Thymus (tissue), 11 donors: ENCODE measurements at regions not wholly inside any gene's neighbourhood (a gene's known extent, or its start where the extent isn't known, plus 50 kb on each side); places are given as distances from the start of the nearest gene placed in this dataset.

ENCODE experiments used
- DNase-seq, 9 donors: peaks; one replicate each; pipeline ENCODE4 v3.0.0-alpha.2; 2013; ENCODE audit warnings: low spot score in 9 of 9, low read depth in 6 of 9, missing footprints in 1 of 9
- H3K27ac ChIP-seq, 2 donors: one replicate each; pipeline ENCODE4 v1.5.1; 2013; ENCODE audit warnings: control low read depth in 1 of 2, low read depth in 1 of 2, low read length in 1 of 2, mild to moderate bottlenecking in 1 of 2, moderate library complexity in 1 of 2
- H3K27me3 ChIP-seq, 2 donors: one replicate each; pipeline ENCODE4 v1.5.1; 2013; ENCODE audit warnings: low read length in 1 of 2; ENCODE audit not compliant: control insufficient read depth in 2 of 2, insufficient read depth in 1 of 2
- H3K36me3 ChIP-seq, 2 donors: one replicate each; pipeline ENCODE4 v1.5.1; 2013; ENCODE audit warnings: low read length in 1 of 2, mild to moderate bottlenecking in 1 of 2, moderate library complexity in 1 of 2; ENCODE audit not compliant: control insufficient read depth in 2 of 2, insufficient read depth in 2 of 2
- H3K4me1 ChIP-seq, 2 donors: one replicate each; pipeline ENCODE4 v1.5.1; 2013; ENCODE audit warnings: low read length in 2 of 2; ENCODE audit not compliant: control insufficient read depth in 2 of 2, insufficient read depth in 2 of 2
- H3K4me3 ChIP-seq, 2 donors: one replicate each; pipeline ENCODE4 v1.5.1; 2013; ENCODE audit warnings: low read length in 2 of 2, control low read depth in 1 of 2, mild to moderate bottlenecking in 1 of 2
- H3K9me3 ChIP-seq, 2 donors: one replicate each; pipeline ENCODE4 v1.5.1; 2013; ENCODE audit warnings: low read length in 1 of 2, mild to moderate bottlenecking in 1 of 2; ENCODE audit not compliant: control insufficient read depth in 2 of 2, insufficient read depth in 1 of 2
- WGBS: extraction: QIAGEN DNeasy Blood & Tissue Kit; methylation state at CpG from one replicate; pipeline ENCODE4 v1.1.7; 2013; 5-methylcytosine and 5-hydroxymethylcytosine counted together
- donor health status: healthy.

DNA sequence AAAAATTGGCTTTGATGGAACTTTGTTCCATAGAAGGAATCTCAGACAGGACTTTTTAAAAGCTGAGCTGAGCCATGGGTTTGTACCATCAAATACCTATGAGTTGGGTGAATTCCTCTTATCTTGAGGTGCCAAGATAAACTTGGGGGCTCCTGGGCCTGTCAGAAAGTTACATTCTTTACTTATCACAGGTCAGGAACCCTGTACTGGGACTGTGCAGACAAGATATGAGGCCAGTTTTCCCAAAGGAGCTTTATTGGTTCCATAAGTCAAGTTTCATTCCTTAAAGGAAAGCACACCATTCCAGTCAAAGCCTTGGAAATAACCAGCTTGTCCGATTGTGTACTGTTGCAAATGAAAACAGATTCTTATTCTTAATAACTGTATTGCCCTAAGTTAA, 72.4 kb upstream of the PACRGL start:
- no peak for DNase-seq
- no peak overlapping the region for H3K4me3 ChIP-seq
- no peaks in the 10 kb centered on the region for H3K9me3 ChIP-seq
- no peaks in the 10 kb centered on the region for H3K36me3 ChIP-seq
- no peaks in the 10 kb centered on the region for H3K27me3 ChIP-seq
- no peaks in the 10 kb centered on the region for H3K4me1 ChIP-seq
- 95% methylated on average over 1 of the region's 1 CpG for WGBS
- no peak overlapping the region for H3K27ac ChIP-seq

DNA sequence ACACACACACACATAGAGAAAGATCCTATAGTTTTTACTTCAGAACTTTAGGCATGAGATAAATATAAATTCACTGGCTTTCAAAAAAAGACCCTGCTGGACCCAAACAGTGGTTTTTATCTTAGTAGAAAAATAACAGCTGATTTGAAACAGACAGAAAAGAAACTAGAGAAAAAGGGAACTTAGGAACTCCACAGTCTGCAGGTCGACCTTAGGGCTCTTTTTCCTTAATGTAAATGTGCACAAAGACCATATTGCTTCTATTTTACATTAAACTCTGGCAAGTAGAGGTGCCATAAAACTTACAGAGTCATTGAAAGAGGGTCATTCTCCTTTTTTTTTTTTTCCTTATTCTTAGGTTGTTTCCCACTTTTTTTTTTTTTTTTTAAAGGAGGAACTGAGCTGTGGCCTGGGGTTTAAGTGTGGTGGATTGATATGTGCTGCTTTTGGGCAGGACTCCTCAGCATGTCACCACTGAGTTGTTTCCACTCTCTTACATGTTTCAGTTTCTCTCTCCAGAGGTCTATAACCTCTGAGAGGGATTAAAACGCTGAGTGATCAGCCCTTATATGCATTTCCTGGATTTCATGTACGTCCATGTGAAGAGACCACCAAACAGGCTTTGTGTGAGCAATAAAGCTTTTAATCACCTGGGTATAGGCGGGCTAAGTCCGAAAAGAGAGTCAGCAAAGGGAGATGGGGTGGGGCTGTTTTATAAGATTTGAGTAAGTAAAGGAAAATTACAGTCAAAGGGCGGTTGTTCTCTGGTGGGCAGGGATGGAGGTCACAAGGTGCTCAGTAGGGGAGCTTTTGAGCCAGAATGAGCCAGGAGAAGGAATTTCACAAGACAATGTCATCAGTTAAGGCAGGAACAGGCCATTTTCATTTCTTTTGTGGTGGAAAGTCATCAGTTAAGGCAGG, 70.8 kb upstream of the PACRGL start:
- no peaks in the 10 kb centered on the region for H3K9me3 ChIP-seq
- H3K27ac ChIP-seq: no peak overlapping the region
- H3K4me1 ChIP-seq: no peaks in the 10 kb centered on the region
- H3K27me3 ChIP-seq: no peaks in the 10 kb centered on the region
- no peaks in the 10 kb centered on the region for H3K36me3 ChIP-seq
- DNase-seq: no peak
- 55% methylated on average over 6 of the region's 6 CpGs for WGBS
- H3K4me3 ChIP-seq: no peak overlapping the region

DNA sequence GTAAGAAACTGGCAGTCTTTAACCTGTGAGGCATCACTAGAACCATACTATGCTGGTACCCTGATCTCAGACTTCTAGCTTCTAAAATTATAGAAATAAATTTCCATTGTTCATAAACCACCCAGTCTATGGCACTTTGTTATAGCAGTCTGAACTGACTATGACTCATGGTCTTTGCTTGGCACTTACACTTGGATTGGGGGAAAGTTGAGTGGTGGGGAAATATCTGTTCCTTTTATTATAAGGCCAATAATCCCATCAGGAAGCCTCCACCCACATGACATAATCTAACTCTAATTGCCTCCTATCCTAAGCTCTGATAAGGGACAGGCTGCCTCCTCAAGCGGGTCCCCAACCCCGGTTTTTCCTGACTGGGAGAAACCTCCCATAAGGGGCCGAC, 61.4 kb upstream of the PACRGL start:
- Histone ChIP-seq H3K27ac (no peak overlapping the region), H3K36me3 (no peaks in the 10 kb centered on the region), H3K4me3 (no peak overlapping the region), H3K27me3 (no peaks in the 10 kb centered on the region), H3K9me3 (no peaks in the 10 kb centered on the region), H3K4me1 (no peaks in the 10 kb centered on the region)
- WGBS: 94% methylated on average over 3 of the region's 3 CpGs
- DNase-seq: no peak

DNA sequence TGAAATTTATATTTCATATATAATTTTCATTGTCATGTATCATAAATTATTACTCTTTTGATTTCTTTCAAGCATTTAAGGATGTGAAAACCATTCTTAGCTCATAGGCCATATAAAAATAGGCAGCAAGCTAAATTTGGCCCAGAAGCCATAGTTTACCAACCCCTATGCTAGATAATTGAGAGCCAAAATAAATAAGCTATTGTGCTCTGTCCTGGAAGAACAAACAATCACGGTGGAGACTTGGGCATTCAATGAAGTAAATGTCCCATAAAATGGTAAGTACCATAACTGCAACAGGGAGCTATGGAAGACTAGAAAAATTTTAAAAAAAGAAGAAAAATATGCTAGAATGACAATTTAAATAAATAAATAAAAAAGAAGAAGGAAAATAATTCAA, 60.9 kb upstream of the PACRGL start:
- Histone ChIP-seq H3K4me3 (no peak overlapping the region), H3K36me3 (no peaks in the 10 kb centered on the region), H3K4me1 (no peaks in the 10 kb centered on the region), H3K9me3 (no peaks in the 10 kb centered on the region), H3K27ac (no peak overlapping the region), H3K27me3 (no peaks in the 10 kb centered on the region)
- 78% methylated on average over 1 of the region's 1 CpG for WGBS
- no peak for DNase-seq

DNA sequence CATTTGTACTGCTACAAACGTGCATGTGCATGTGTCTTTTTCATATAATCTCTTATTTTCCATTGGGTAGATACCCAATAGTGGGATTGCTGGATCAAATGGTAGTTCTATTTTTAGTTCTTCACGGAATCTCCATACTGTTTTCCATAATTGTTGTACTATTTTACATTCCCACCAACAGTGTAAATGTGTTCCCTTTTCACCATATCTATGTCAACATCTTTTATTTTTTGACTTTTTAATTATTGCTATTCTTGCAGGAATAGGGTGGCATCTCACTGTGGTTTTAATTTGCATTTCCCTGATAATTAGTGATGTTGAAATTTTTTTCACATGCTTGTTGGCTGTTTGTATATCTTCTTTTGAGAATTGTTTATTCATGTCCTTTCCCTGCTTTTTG, 59.3 kb upstream of the PACRGL start:
- Histone ChIP-seq H3K27me3 (no peaks in the 10 kb centered on the region), H3K9me3 (no peaks in the 10 kb centered on the region), H3K4me1 (no peaks in the 10 kb centered on the region), H3K36me3 (no peaks in the 10 kb centered on the region), H3K4me3 (no peak overlapping the region), H3K27ac (no peak overlapping the region)
- no peak for DNase-seq
- WGBS: 83% methylated on average over 2 of the region's 2 CpGs

DNA sequence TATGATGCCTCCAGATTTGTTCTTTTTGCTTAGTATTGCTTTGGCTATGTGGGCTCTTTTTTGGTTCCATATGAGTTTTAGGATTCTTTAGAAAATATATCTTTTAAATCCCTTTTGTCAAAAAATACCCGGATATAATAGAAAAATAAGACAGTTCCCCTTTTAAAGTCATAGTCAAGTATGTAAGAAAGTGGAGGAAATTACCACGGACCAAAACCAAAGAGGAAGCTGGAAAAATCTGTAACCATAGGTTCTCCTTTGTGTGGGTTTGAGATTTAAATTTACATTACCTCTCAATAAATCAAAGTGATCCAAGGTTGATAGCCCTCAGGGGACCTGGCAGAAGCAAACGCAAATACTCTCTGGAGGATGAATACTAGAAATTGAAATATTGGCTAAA, 58.3 kb upstream of the PACRGL start:
- Histone ChIP-seq H3K9me3 (no peaks in the 10 kb centered on the region), H3K4me1 (no peaks in the 10 kb centered on the region), H3K27ac (no peak overlapping the region), H3K27me3 (no peaks in the 10 kb centered on the region), H3K36me3 (no peaks in the 10 kb centered on the region), H3K4me3 (no peak overlapping the region)
- no peak for DNase-seq
- WGBS: 5% methylated on average over 3 of the region's 3 CpGs

DNA sequence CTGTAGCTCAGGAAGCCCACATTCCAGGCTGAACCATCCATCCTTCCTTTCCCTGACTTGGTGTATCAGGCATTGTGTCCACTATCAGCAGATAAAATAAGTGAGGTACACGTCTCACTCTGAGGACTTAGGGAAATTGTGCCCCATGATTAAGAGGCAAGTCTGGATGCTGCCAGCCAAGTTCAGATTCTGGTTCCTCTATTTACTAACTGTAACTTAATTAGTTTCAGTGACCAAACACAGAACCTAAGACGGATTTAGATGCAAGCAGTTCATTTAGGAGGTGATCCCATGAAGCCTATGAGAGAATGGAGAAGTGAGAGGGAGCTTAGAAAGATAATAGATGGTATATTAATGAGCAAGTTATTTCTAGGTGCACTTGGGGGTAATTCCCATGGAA, 56.6 kb upstream of the PACRGL start:
- WGBS: 71% methylated on average over 2 of the region's 2 CpGs
- DNase-seq: no peak
- no peak overlapping the region for H3K4me3 ChIP-seq
- H3K36me3 ChIP-seq: no peaks in the 10 kb centered on the region
- no peaks in the 10 kb centered on the region for H3K4me1 ChIP-seq
- no peak overlapping the region for H3K27ac ChIP-seq
- no peaks in the 10 kb centered on the region for H3K27me3 ChIP-seq
- no peaks in the 10 kb centered on the region for H3K9me3 ChIP-seq

DNA sequence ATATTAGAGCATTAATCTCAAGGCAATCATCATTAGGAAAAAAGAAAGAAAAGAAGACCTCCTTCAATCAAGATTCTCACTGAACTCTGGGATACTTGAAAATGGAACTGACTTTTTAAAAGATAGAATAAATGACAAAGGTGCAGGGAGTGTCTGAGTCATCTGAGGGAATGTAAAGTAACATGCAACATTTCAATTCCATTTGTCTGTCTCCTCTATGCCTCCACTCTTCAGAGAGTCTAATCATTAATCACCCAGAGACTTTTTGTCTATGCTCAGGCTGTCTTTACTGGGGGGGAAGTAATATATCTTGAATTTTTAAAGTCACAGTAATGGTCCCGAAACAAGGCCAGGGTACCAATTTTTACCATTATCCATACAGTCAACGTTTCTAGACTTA, 55.0 kb upstream of the PACRGL start:
- Histone ChIP-seq H3K9me3 (no peaks in the 10 kb centered on the region), H3K4me3 (no peak overlapping the region), H3K27me3 (no peaks in the 10 kb centered on the region), H3K27ac (no peak overlapping the region), H3K4me1 (no peaks in the 10 kb centered on the region), H3K36me3 (no peaks in the 10 kb centered on the region)
- WGBS: 86% methylated on average over 2 of the region's 2 CpGs
- no peak for DNase-seq

DNA sequence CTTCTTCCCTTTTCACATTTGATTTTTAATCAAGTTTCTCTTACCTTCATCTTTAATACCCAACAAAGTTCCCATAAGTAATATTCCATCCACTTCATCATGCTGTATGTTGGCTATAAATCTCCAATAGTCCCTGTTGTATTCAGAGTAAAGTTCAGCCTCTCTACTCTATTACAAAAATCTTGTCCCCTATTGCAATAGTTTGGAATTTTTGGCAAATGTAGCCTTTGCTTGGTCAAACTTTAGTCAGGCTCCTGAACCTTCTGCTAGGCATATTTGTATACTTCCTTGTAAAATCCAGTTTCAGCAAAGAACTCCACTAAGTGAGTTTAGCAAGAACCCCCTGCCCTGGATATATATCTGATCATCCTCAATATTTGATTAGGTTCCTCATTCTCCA, 54.0 kb upstream of the PACRGL start:
- Histone ChIP-seq H3K4me3 (no peak overlapping the region), H3K36me3 (no peaks in the 10 kb centered on the region), H3K27ac (no peak overlapping the region), H3K27me3 (no peaks in the 10 kb centered on the region), H3K4me1 (no peaks in the 10 kb centered on the region), H3K9me3 (peaks cover 0 to 5% of the 10 kb centered on the region in 2 donors)
- DNase-seq: no peak
